Neural crest cell (in vitro differentiated cells): ENCODE measurements at regions not wholly inside any gene's neighbourhood (a gene's known extent, or its start where the extent isn't known, plus 50 kb on each side); places are given as distances from the start of the nearest gene placed in this dataset.

Experiments
- DNase-seq: peaks from one replicate; pipeline ENCODE4 v3.0.0; 2021; ENCODE audit warnings: low read depth, mixed read lengths, low spot score
- H3K27ac Mint-ChIP-seq: one replicate; pipeline ENCODE4 v1.8.0; 2021; ENCODE audit warnings: mild to moderate bottlenecking, mixed read lengths; ENCODE audit not compliant: unreplicated experiment
- H3K27me3 Mint-ChIP-seq: 2 replicates; pipeline ENCODE4 v1.8.0; 2021; ENCODE audit warnings: low read depth, mild to moderate bottlenecking, mixed read lengths
- H3K36me3 Mint-ChIP-seq: 2 replicates; pipeline ENCODE4 v1.8.0; 2021; ENCODE audit warnings: low read depth, mild to moderate bottlenecking, mixed read lengths
- H3K4me1 Mint-ChIP-seq: 2 replicates; pipeline ENCODE4 v1.8.0; 2021; ENCODE audit warnings: mixed read lengths
- H3K4me3 Mint-ChIP-seq: one replicate; pipeline ENCODE4 v1.8.0; 2021; ENCODE audit warnings: mild to moderate bottlenecking, mixed read lengths
- H3K9me3 Mint-ChIP-seq: 2 replicates; pipeline ENCODE4 v1.8.0; 2021; ENCODE audit warnings: mixed read lengths
- TF ChIP-seq, protein P1 (sequence below): fragments of 200-600 bp; sonication (generic); conservative IDR thresholded peaks from 2 replicates; pipeline ENCODE4 v1.5.0; 2021; ENCODE audit warnings: antibody characterized with exemption, mild to moderate bottlenecking

DNA sequence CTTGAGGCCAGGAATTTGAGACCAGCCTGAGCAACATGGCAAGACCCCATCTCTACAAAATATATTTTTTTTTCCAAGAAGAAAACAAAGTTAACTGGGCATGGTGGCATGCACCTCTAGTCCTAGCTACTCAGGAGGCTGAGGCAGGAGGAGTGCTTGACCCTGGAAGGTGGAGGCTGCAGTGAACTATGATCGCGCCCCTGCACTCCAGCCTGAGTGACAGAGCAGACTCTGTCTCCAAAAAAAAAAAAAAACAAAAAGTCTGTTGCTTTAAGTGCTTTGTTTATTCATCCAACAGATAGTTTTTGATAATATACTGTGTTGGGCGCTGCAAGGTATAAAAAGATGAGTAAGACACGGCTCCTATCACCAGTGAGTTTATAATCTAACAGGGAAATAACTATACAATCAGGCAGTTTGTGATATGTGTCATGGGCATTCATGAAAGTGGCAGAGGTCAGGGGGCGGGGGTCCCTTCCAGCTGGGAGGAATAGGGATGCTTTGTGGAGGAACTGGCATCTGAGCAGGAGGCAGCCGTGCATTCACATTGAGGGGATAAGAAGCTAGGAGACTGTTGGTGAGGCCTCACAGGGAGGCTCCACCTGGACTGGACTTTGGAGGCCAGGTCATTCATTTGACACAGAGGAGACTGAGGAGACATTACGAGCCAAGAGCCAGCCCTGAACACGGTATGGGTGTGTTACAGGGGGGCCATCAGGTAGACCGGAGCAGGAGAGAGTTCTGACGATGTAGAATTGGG lies 67.3 kb upstream of the ERRFI1 start:
- Mint-ChIP-seq H3K4me3 (no peak overlapping the region), H3K27ac (no peak overlapping the region), H3K4me1 (peaks cover 24% of the 10 kb centered on the region), H3K9me3 (no peaks in the 10 kb centered on the region), H3K36me3 (no peaks in the 10 kb centered on the region), H3K27me3 (no peaks in the 10 kb centered on the region)
- TF ChIP-seq, protein P1, sequence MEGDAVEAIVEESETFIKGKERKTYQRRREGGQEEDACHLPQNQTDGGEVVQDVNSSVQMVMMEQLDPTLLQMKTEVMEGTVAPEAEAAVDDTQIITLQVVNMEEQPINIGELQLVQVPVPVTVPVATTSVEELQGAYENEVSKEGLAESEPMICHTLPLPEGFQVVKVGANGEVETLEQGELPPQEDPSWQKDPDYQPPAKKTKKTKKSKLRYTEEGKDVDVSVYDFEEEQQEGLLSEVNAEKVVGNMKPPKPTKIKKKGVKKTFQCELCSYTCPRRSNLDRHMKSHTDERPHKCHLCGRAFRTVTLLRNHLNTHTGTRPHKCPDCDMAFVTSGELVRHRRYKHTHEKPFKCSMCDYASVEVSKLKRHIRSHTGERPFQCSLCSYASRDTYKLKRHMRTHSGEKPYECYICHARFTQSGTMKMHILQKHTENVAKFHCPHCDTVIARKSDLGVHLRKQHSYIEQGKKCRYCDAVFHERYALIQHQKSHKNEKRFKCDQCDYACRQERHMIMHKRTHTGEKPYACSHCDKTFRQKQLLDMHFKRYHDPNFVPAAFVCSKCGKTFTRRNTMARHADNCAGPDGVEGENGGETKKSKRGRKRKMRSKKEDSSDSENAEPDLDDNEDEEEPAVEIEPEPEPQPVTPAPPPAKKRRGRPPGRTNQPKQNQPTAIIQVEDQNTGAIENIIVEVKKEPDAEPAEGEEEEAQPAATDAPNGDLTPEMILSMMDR: no peak
- DNase-seq: no peak

DNA sequence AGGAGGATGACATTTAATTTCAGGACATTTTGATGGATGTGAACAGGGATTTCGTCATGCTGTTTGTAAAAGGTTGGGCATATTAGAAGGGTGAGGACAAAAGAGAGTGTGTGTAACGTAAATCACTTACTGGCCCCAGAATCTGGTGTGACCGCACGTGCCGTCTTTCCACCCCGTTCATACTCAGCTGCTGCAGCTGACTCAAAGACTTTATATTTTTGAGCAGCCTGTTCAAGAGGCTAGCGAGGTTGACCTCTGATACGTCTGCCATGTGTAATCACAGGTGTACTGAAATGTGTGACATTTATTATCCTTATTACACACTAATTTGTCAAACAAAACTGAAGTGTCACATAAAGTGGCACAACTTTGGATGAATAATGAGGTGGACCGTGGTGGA lies 66.5 kb upstream of the ERRFI1 start:
- no peak overlapping the region for H3K4me3 Mint-ChIP-seq
- TF ChIP-seq, protein P1: no peak
- no peak for DNase-seq
- H3K27ac Mint-ChIP-seq: no peak overlapping the region
- H3K27me3 Mint-ChIP-seq: no peaks in the 10 kb centered on the region
- no peaks in the 10 kb centered on the region for H3K9me3 Mint-ChIP-seq
- H3K4me1 Mint-ChIP-seq: peaks cover 21% of the 10 kb centered on the region
- no peaks in the 10 kb centered on the region for H3K36me3 Mint-ChIP-seq

DNA sequence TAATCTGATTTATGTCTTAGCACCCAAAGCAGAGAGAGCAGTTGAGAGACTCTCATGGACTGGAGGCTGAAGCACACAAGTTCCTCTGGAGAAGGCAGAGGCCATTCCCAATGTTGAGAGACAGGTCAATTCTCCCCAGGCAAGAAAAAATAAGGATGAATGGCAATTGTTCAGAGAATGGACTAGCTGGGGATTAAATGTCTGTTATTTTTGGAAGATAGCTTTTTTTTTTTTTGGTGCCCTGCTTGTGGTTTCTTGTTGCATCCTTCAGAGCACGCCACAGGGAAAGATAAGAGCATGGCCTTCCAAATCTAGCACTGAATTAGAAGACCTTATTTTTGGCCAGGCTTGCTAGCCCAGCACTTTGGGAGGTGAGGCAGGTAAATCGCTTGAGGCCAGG lies 65.6 kb upstream of the ERRFI1 start:
- DNase-seq: no peak
- TF ChIP-seq, protein P1: no peak
- Mint-ChIP-seq H3K27ac (no peak overlapping the region), H3K36me3 (no peaks in the 10 kb centered on the region), H3K4me3 (no peak overlapping the region), H3K9me3 (no peaks in the 10 kb centered on the region), H3K4me1 (peaks cover 16% of the 10 kb centered on the region), H3K27me3 (no peaks in the 10 kb centered on the region)

DNA sequence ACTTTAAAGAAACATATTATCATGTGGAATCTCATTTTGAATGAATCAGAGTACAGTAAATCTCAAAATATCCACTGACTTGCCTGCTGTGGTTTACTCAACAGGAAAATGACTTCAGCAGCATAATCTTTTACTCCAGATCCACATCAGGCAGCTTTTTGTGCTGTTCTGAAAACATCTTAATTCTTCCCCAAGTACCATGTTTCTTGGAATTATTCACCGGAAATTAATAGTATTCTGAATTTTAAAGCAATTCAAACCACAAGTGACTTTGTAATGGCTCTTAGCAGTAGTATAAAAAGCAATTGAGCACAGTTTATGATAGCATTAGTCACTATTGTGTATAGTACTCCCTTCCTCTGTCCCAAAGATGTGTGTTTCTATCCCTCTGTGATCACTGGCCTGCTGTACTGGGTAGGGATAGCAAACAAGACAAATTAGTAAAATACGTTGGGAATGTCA lies 64.2 kb upstream of the ERRFI1 start:
- no peak overlapping the region for H3K27ac Mint-ChIP-seq
- no peaks in the 10 kb centered on the region for H3K27me3 Mint-ChIP-seq
- H3K4me3 Mint-ChIP-seq: no peak overlapping the region
- peaks cover 16% of the 10 kb centered on the region for H3K4me1 Mint-ChIP-seq
- TF ChIP-seq, protein P1: no peak
- no peaks in the 10 kb centered on the region for H3K9me3 Mint-ChIP-seq
- no peak for DNase-seq
- no peaks in the 10 kb centered on the region for H3K36me3 Mint-ChIP-seq

DNA sequence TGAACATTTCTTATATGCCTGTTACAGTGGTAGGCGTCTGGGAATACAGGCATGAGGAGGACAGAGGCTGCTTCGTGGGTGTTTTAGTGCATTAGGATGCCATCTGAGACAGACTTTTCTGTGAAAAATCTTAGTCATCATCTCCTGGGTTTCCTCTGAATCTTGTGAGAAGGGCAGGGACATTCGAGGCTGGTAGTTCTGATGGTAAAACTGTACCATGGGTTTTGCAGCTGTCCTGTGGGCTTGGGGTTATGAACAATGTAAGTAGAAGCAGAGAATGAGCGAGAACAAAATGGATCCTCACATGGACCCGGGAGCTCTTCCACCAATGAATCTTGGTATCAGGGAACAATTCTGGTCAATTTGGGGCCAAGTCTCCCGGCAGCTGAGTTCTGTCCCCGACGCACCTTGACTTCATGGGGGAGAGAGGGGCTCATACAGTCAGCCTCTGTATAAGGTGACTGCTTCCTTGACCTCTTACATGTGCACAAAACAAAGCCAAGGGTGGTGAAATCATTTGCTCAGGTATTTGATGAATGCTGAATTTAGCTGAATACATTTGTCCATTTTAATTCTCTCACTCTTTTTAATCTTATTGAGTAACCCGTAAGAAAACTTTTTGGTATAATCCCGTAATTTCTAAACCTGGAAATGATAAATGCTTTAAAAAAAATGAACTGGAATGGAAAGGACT lies 63.6 kb upstream of the ERRFI1 start:
- Mint-ChIP-seq H3K27ac (no peak overlapping the region), H3K27me3 (no peaks in the 10 kb centered on the region), H3K9me3 (no peaks in the 10 kb centered on the region), H3K4me3 (no peak overlapping the region), H3K36me3 (no peaks in the 10 kb centered on the region), H3K4me1 (peaks cover 20% of the 10 kb centered on the region)
- TF ChIP-seq, protein P1: no peak
- DNase-seq: no peak
